ENCODE measurements at regions not wholly inside any gene's neighbourhood (a gene's known extent, or its start where the extent isn't known, plus 50 kb on each side); places are given as distances from the start of the nearest gene placed in this dataset.
A peak's percentile ranks its signal among the peaks of the same experiment; 100 is the strongest.

GRCh38 chr18:42544901-42545300 lies 570.6 kb downstream of the RIT2 start:
- Histone ChIP-seq H3K4ac (ENCODE audit: low read depth, low read length) (no peak overlapping the region), H3K79me1 (ENCODE audit: insufficient read depth, low read depth, low read length, poor library complexity, severe bottlenecking) (no peaks in the 10 kb centered on the region), H3K23ac (ENCODE audit: insufficient read length, low read depth, low read length) (no peak overlapping the region), H3K56ac (ENCODE audit: insufficient read length, low read depth, low read length) (no peak overlapping the region), H3K9me3 (ENCODE audit: control insufficient read depth, low read depth, low read length) (no peaks in the 10 kb centered on the region), H2BK120ac (ENCODE audit: low read depth, low read length, poor library complexity, severe bottlenecking) (no peak overlapping the region), H4K5ac (ENCODE audit: insufficient read length, low read depth, low read length) (no peak overlapping the region), H4K20me1 (ENCODE audit: control insufficient read depth, insufficient read depth, insufficient read length) (no peaks in the 10 kb centered on the region), H2BK5ac (ENCODE audit: insufficient read length, low read length) (no peak overlapping the region), H3K79me2 (ENCODE audit: insufficient read depth, low read length) (no peaks in the 10 kb centered on the region), H3K4me1 (ENCODE audit: insufficient read depth, low read length) (no peaks in the 10 kb centered on the region), H3K14ac (ENCODE audit: insufficient read depth, low read length) (no peak overlapping the region), H3T11ph (ENCODE audit: low read length) (no peak overlapping the region), H2AK5ac (ENCODE audit: insufficient read length, low read length) (no peak overlapping the region), H4K8ac (replicated peaks; ENCODE audit: insufficient read length, low read depth, low read length) (no peak overlapping the region), H2BK20ac (ENCODE audit: low read depth, low read length, poor library complexity, severe bottlenecking) (no peak overlapping the region), H3K9ac (ENCODE audit: extremely low read depth, insufficient read length, low read length) (no peak overlapping the region), H2AFZ (ENCODE audit: low read length) (no peak overlapping the region), H2BK12ac (ENCODE audit: insufficient read length, low read depth, low read length) (no peak overlapping the region), H3K27ac (ENCODE audit: insufficient read length, low read depth, low read length) (no peak overlapping the region), H4K91ac (ENCODE audit: insufficient read length, low read depth, low read length) (no peak overlapping the region), H3K23me2 (ENCODE audit: insufficient read length, low read depth, low read length, poor library complexity, severe bottlenecking) (no peaks in the 10 kb centered on the region), H3K18ac (ENCODE audit: insufficient read length, low read depth, low read length) (no peak overlapping the region), H3K4me2 (ENCODE audit: insufficient read depth, insufficient read length, low read length) (no peak overlapping the region), H2BK15ac (ENCODE audit: low read depth, low read length) (no peak overlapping the region), H3K27me3 (ENCODE audit: insufficient read depth, low read length) (no peaks in the 10 kb centered on the region)
- H3K4me1 Mint-ChIP-seq: peaks cover 14 to 15% of the 10 kb centered on the region in 2 experiments
- TF ChIP-seq, protein P1, sequence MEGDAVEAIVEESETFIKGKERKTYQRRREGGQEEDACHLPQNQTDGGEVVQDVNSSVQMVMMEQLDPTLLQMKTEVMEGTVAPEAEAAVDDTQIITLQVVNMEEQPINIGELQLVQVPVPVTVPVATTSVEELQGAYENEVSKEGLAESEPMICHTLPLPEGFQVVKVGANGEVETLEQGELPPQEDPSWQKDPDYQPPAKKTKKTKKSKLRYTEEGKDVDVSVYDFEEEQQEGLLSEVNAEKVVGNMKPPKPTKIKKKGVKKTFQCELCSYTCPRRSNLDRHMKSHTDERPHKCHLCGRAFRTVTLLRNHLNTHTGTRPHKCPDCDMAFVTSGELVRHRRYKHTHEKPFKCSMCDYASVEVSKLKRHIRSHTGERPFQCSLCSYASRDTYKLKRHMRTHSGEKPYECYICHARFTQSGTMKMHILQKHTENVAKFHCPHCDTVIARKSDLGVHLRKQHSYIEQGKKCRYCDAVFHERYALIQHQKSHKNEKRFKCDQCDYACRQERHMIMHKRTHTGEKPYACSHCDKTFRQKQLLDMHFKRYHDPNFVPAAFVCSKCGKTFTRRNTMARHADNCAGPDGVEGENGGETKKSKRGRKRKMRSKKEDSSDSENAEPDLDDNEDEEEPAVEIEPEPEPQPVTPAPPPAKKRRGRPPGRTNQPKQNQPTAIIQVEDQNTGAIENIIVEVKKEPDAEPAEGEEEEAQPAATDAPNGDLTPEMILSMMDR (conservative IDR thresholded peaks at IDR 0.05): no peak
- peak overlapping the region in 2 of 3 experiments; percentile 19 to 44; a peak in 4 of 7 replicates for H3K27ac Mint-ChIP-seq
- no peak for DNase-seq
- WGBS (ENCODE audit: extremely low coverage, insufficient read length, low lambda C conversion rate): no CpG with 5 or more reads among the region's 1 CpG
- H3K4me3 Mint-ChIP-seq: no peak overlapping the region
- no peaks in the 10 kb centered on the region for H3K27me3 Mint-ChIP-seq (ENCODE audit: low read depth)
- H3K36me3 Mint-ChIP-seq (ENCODE audit: insufficient read depth in 1 of 3, low read depth in 3 of 3): peaks cover 9 to 13% (median 11%) of the 10 kb centered on the region in 3 experiments; a peak in 6 of 7 replicates
- H3K9me3 Mint-ChIP-seq: peaks cover 7 to 12% of the 10 kb centered on the region in 2 experiments
